PC-9 (cell line): ENCODE measurements at regions not wholly inside any gene's neighbourhood (a gene's known extent, or its start where the extent isn't known, plus 50 kb on each side); places are given as distances from the start of the nearest gene placed in this dataset.

ENCODE experiments used
- BruUV-seq: library from RNA; stranded (reverse); fragments of 400-500 nt; replicated peaks from 2 replicates; lab custom pipeline; 2021; lab: Mats Ljungman, UMichigan
- CTCF ChIA-PET: fragments of 300-600 bp; sonication (Branson Sonifier 250); formaldehyde crosslinking; loops from one replicate; lab custom pipeline; 2022; ENCODE audit warnings: antibody characterized with exemption; lab: Charles Lee
- POLR2A ChIA-PET: fragments of 300-600 bp; sonication (Branson Sonifier 250); formaldehyde crosslinking; loops from one replicate; lab custom pipeline; 2022; ENCODE audit warnings: antibody characterized with exemption; ENCODE audit not compliant: unreplicated experiment; lab: Charles Lee
- DNase-seq, 2 experiments: peaks; one replicate each; pipeline versions ENCODE4 v3.0.0 to v3.0.0-alpha.2; 2015 to 2022; ENCODE audit warnings: mixed read lengths in 1 of 2
- H2AFZ ChIP-seq: fragments of 200-600 bp; sonication (generic); 2 replicates; pipeline ENCODE4 v1.8.1; 2017; ENCODE audit warnings: antibody characterized with exemption
- H3F3A ChIP-seq: fragments of 200-600 bp; sonication (generic); 2 replicates; pipeline ENCODE4 v1.8.1; 2017; ENCODE audit warnings: antibody characterized with exemption, mild to moderate bottlenecking, low read depth; ENCODE audit not compliant: insufficient read depth
- H3K27ac ChIP-seq: fragments of 200-600 bp; sonication (generic); 2 replicates; pipeline ENCODE4 v1.6.1; 2016; ENCODE audit warnings: mixed run types
- H3K27me3 ChIP-seq: fragments of 200-600 bp; sonication (generic); 2 replicates; pipeline ENCODE4 v1.6.1; 2016; ENCODE audit warnings: low read depth, mixed run types; ENCODE audit not compliant: insufficient read depth
- H3K36me3 ChIP-seq: fragments of 200-600 bp; sonication (generic); 2 replicates; pipeline ENCODE4 v1.6.1; 2016; ENCODE audit warnings: low read depth, mixed run types
- H3K4me1 ChIP-seq: fragments of 200-600 bp; sonication (generic); replicated peaks from 2 replicates; pipeline ENCODE4 v1.6.1; 2016; ENCODE audit warnings: mixed run types; ENCODE audit not compliant: insufficient read depth
- H3K4me2 ChIP-seq: fragments of 200-600 bp; sonication (generic); 2 replicates; pipeline ENCODE4 v1.6.1; 2017; ENCODE audit warnings: mixed run types
- H3K4me3 ChIP-seq: fragments of 200-600 bp; sonication (generic); 2 replicates; pipeline ENCODE4 v1.6.1; 2016; ENCODE audit warnings: mixed run types
- H3K79me2 ChIP-seq: fragments of 200-600 bp; sonication (generic); 2 replicates; pipeline ENCODE4 v1.6.1; 2017; ENCODE audit warnings: low read depth, mixed run types
- H3K9me2 ChIP-seq: fragments of 200-600 bp; sonication (generic); 2 replicates; pipeline ENCODE4 v1.8.1; 2017; ENCODE audit warnings: mild to moderate bottlenecking; ENCODE audit not compliant: insufficient read depth
- H3K9me3 ChIP-seq: fragments of 200-600 bp; sonication (generic); 2 replicates; pipeline ENCODE4 v1.8.1; 2016; ENCODE audit warnings: low read depth; ENCODE audit not compliant: insufficient read depth
- H4K20me1 ChIP-seq: fragments of 200-600 bp; sonication (generic); 2 replicates; pipeline ENCODE4 v1.8.1; 2017; ENCODE audit not compliant: insufficient read depth
- EZH2 ChIP-seq: fragments of 200-600 bp; sonication (generic); IDR thresholded peaks from 2 replicates; pipeline ENCODE4 v1.8.0; 2017; ENCODE audit warnings: antibody characterized with exemption, low read depth
- intact Hi-C: fragments of 100-400 bp; cut with micrococcal nuclease; formaldehyde crosslinking; loops from one replicate; pipeline ENCODE4 v1.10.0; 2022; ENCODE audit not compliant: unreplicated experiment
- TF ChIP-seq, protein P1 (sequence below): fragments of 200-600 bp; sonication (generic); conservative IDR thresholded peaks from 2 replicates; pipeline ENCODE4 v1.6.1; 2017; ENCODE audit warnings: mixed run types, antibody characterized with exemption, mild to moderate bottlenecking, moderate library complexity

- no peak overlapping the region for H2AFZ ChIP-seq
- TF ChIP-seq, protein P1, sequence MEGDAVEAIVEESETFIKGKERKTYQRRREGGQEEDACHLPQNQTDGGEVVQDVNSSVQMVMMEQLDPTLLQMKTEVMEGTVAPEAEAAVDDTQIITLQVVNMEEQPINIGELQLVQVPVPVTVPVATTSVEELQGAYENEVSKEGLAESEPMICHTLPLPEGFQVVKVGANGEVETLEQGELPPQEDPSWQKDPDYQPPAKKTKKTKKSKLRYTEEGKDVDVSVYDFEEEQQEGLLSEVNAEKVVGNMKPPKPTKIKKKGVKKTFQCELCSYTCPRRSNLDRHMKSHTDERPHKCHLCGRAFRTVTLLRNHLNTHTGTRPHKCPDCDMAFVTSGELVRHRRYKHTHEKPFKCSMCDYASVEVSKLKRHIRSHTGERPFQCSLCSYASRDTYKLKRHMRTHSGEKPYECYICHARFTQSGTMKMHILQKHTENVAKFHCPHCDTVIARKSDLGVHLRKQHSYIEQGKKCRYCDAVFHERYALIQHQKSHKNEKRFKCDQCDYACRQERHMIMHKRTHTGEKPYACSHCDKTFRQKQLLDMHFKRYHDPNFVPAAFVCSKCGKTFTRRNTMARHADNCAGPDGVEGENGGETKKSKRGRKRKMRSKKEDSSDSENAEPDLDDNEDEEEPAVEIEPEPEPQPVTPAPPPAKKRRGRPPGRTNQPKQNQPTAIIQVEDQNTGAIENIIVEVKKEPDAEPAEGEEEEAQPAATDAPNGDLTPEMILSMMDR, result no peak
- no peak for TF ChIP-seq EZH2
- DNase-seq, result no peak
- BruUV-seq, result no TSS peak
- H3K79me2 ChIP-seq, result no peaks in the 10 kb centered on the region
- H3K4me3 ChIP-seq, result no peak overlapping the region
- H3K27ac ChIP-seq, result no peak overlapping the region
- peaks cover under 1% of the 10 kb centered on the region; the same call in 1 of the 2 replicates for H3K27me3 ChIP-seq
- H4K20me1 ChIP-seq, result no peaks in the 10 kb centered on the region
- ChIA-PET POLR2A (no interaction called here), CTCF (no interaction called here)
- intact Hi-C loops, result no loop called here
- H3K9me3 ChIP-seq, result peaks cover 5% of the 10 kb centered on the region; the same call in 1 of the 2 replicates
- peaks cover 5% of the 10 kb centered on the region; the same call in 1 of the 2 replicates for H3K4me1 ChIP-seq
- H3K4me2 ChIP-seq, result no peak overlapping the region
- H3K36me3 ChIP-seq, result no peaks in the 10 kb centered on the region
- peaks cover 10% of the 10 kb centered on the region; the same call in 1 of the 2 replicates for H3F3A ChIP-seq
- no peaks in the 10 kb centered on the region for H3K9me2 ChIP-seq
These were observed 312.4 kb upstream of the TBX3 start for GRCh38 chr12:114996382-114996781.

GRCh38 chr12:114995891-114996290 is 311.9 kb upstream of the TBX3 start:
- Histone ChIP-seq H3K4me2 (no peak overlapping the region), H3F3A (peaks cover 7% of the 10 kb centered on the region; the same call in 1 of the 2 replicates), H3K4me3 (no peak overlapping the region), H3K4me1 (peaks cover 5% of the 10 kb centered on the region; the same call in 1 of the 2 replicates), H2AFZ (no peak overlapping the region), H3K79me2 (no peaks in the 10 kb centered on the region), H3K27me3 (peaks cover 5% of the 10 kb centered on the region; the same call in 1 of the 2 replicates), H3K9me3 (peaks cover 5% of the 10 kb centered on the region; the same call in 1 of the 2 replicates), H3K27ac (no peak overlapping the region), H3K9me2 (no peaks in the 10 kb centered on the region), H3K36me3 (no peaks in the 10 kb centered on the region), H4K20me1 (no peaks in the 10 kb centered on the region)
- no TSS peak for BruUV-seq
- ChIA-PET POLR2A (no interaction called here), CTCF (no interaction called here)
- no peak for DNase-seq
- no peak for TF ChIP-seq EZH2
- TF ChIP-seq, protein P1, result no peak
- intact Hi-C loops, result no loop called here

- Histone ChIP-seq H4K20me1 (no peaks in the 10 kb centered on the region), H3K4me1 (no peaks in the 10 kb centered on the region), H3K4me2 (no peak overlapping the region), H3K27ac (no peak overlapping the region), H2AFZ (no peak overlapping the region), H3K4me3 (no peak overlapping the region), H3K27me3 (peaks cover 10% of the 10 kb centered on the region; the same call in 1 of the 2 replicates), H3K9me2 (no peaks in the 10 kb centered on the region), H3K9me3 (no peaks in the 10 kb centered on the region), H3K36me3 (no peaks in the 10 kb centered on the region), H3K79me2 (no peaks in the 10 kb centered on the region), H3F3A (no peaks in the 10 kb centered on the region)
- CTCF ChIA-PET, result no interaction called here
- BruUV-seq, result no TSS peak
- intact Hi-C loops, result no loop called here
- TF ChIP-seq, protein P1, result no peak
- TF ChIP-seq EZH2, result no peak
- POLR2A ChIA-PET, result no interaction called here
- no peak for DNase-seq
These were observed 309.2 kb upstream of the TBX3 start for GRCh38 chr12:114993165-114993564.
